ENCODE measurements at regions not wholly inside any gene's neighbourhood (a gene's known extent, or its start where the extent isn't known, plus 50 kb on each side); places are given as distances from the start of the nearest gene placed in this dataset.
A peak's percentile ranks its signal among the peaks of the same experiment; 100 is the strongest.

- H3K27ac ChIP-seq (ENCODE audit: low read depth in 1 of 2, low read length in 2 of 2), result peak overlapping the region; percentile 58 to 67
- no peaks in the 10 kb centered on the region for H3K9me3 ChIP-seq (ENCODE audit: control insufficient read depth in 4 of 4, low read length in 3 of 4)
- no peak overlapping the region for H3K9ac ChIP-seq (ENCODE audit: low read depth in 1 of 2, low read length in 2 of 2)
- H3K4me1 ChIP-seq (ENCODE audit: control insufficient read depth in 4 of 4, insufficient read depth in 4 of 4, low read length in 3 of 4), result peaks cover 0 to 1% (median 0%) of the 10 kb centered on the region in 4 donors
- no peaks in the 10 kb centered on the region for H3K36me3 ChIP-seq (ENCODE audit: control insufficient read depth in 4 of 4, insufficient read depth in 3 of 4, low read depth in 1 of 4, low read length in 3 of 4)
- TF ChIP-seq HNF4A (conservative IDR thresholded peaks at IDR 0.05) (no peak), ZBTB33 (IDR thresholded peaks at IDR 0.05) (no peak), EGR1 (IDR thresholded peaks at IDR 0.05; ENCODE audit: low read depth in 2 of 2) (no peak), MAX (IDR thresholded peaks at IDR 0.05) (no peak), TAF1 (conservative IDR thresholded peaks at IDR 0.05) (no peak), SP1 (IDR thresholded peaks at IDR 0.05) (no peak), ATF3 (IDR thresholded peaks at IDR 0.05) (no peak), NR2F2 (IDR thresholded peaks at IDR 0.05) (no peak), REST (IDR thresholded peaks at IDR 0.05) (no peak), JUND (IDR thresholded peaks at IDR 0.05) (no peak), YY1 (IDR thresholded peaks at IDR 0.05) (no peak), RAD21 (IDR thresholded peaks at IDR 0.05) (no peak)
- no peaks in the 10 kb centered on the region for H3K27me3 ChIP-seq (ENCODE audit: control insufficient read depth in 4 of 4, insufficient read depth in 4 of 4, low read length in 3 of 4)
- H3K4me3 ChIP-seq (ENCODE audit: low read depth in 1 of 3, low read length in 3 of 3), result no peak overlapping the region
- DNase-seq (ENCODE audit: low spot score), result no peak
Measured at GRCh38 chr11:86741484-86741835, 58.9 kb upstream of the PRSS23 start.

GRCh38 chr11:86740628-86741483 is 59.5 kb upstream of the PRSS23 start:
- Histone ChIP-seq H3K9me3 (ENCODE audit: control insufficient read depth in 4 of 4, low read length in 3 of 4) (no peaks in the 10 kb centered on the region), H3K27me3 (ENCODE audit: control insufficient read depth in 4 of 4, insufficient read depth in 4 of 4, low read length in 3 of 4) (no peaks in the 10 kb centered on the region), H3K4me1 (ENCODE audit: control insufficient read depth in 4 of 4, insufficient read depth in 4 of 4, low read length in 3 of 4) (peaks cover 0 to 1% (median 0%) of the 10 kb centered on the region in 4 donors), H3K9ac (ENCODE audit: low read depth in 1 of 2, low read length in 2 of 2) (no peak overlapping the region), H3K36me3 (ENCODE audit: control insufficient read depth in 4 of 4, insufficient read depth in 3 of 4, low read depth in 1 of 4, low read length in 3 of 4) (no peaks in the 10 kb centered on the region), H3K4me3 (ENCODE audit: low read depth in 1 of 3, low read length in 3 of 3) (no peak overlapping the region), H3K27ac (ENCODE audit: low read depth in 1 of 2, low read length in 2 of 2) (peak overlapping the region; percentile 58 to 67)
- no peak for TF ChIP-seq TAF1 (conservative IDR thresholded peaks at IDR 0.05)
- no peak for TF ChIP-seq MAX (IDR thresholded peaks at IDR 0.05)
- TF ChIP-seq CTCF (IDR thresholded peaks at IDR 0.05; ENCODE audit: low read depth, low read length, missing input control), result no peak
- TF ChIP-seq YY1 (IDR thresholded peaks at IDR 0.05), result peak; percentile 19
- TF ChIP-seq HNF4A (conservative IDR thresholded peaks at IDR 0.05), result peak in 1 of 2 donors; percentile 25
- peak; percentile 98 to 99 for TF ChIP-seq JUND (IDR thresholded peaks at IDR 0.05)
- TF ChIP-seq ATF3 (IDR thresholded peaks at IDR 0.05), result peak; percentile 87
- TF ChIP-seq REST (IDR thresholded peaks at IDR 0.05), result peak; percentile 64
- no peak for DNase-seq (ENCODE audit: low spot score)
- WGBS, result 75% methylated on average over 7 of the region's 7 CpGs

Data from liver (tissue), 8 donors.